HG03066 (cell line): ENCODE measurements at regions not wholly inside any gene's neighbourhood (a gene's known extent, or its start where the extent isn't known, plus 50 kb on each side); places are given as distances from the start of the nearest gene placed in this dataset.

Experiments used
- ATAC-seq: cut with Tn5 transposase; IDR thresholded peaks from one replicate; pipeline ENCODE4 v1.9.1; 2021; ENCODE audit warnings: low read depth; ENCODE audit not compliant: unreplicated experiment

DNA sequence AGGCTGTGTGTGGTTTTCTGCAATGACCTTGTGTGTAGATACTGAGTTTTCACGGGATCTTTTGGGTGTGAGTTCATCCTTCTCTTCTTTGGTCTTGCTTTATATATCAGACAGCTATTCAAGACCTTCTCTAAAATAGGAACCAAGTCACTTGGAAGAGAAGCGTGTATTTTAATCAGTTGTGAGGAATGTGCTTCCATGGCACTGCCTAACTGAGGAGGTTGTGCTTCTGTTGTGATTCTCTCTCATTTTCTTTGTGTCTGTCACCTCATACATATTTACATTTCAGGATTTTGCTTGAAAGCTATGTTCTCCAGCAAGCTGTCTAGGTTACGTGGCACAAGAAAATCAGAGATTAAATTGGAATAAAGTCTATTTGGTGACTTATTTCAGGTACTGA is 428.7 kb downstream of the QKI start:
- no peak for ATAC-seq

DNA sequence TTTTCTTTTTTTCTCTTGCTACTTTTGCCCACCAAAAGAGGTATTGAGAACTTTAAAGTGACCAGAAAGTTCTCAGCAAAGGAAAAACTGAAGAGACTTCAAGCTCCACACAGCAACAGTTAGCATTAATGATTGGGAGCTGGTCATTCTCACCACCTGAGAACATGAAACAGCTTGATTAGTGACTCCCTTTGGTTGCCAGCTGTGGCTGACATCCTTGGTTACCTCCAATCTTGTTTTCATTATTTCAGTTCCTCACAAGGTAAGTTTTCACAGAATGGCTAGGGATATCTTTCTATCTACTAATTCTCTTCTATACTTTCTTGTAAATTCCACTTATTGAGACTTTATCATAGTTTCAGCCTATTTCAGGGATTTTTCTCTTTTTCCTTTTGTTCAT is 427.9 kb downstream of the QKI start:
- no peak for ATAC-seq

DNA sequence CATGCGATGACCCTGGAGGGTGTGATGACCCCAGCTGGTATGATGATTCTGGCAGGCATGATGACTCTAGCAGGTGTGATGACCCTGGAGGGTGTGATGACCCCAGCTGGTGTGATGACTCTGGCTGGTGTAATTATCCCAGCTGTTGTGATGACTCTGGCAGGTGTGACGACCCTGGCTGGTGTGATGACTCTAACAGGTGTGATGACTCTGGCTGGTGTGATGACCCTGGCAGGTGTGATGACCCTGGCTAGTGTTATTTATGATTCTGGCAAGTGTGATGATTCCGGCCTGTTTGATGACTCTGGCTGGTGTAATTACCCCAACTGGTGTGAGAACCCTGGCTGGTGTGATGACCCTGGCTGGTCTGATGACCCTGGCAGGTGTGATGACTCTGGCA is 427.2 kb downstream of the QKI start:
- no peak for ATAC-seq

DNA sequence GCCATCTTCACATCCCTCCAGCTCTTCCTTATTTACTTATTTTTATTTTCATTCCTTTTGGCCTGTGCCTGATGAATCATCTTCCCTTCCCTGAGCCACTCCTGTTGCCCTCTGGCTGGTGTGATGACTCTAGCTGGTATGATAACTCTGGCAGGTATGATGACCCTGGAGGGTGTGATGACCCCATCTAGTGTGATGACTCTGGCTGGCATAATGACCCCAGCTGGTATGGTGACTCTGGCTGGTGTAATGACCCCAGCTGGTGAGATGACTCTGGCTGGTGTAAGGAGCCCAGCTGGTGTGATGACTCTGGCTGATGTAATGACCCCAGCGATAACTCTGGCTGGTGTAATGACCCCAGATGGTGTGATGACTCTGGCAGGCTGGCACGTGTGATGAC is 426.8 kb downstream of the QKI start:
- ATAC-seq: no peak

GRCh38 chr6:163840880-163841279 is 426.4 kb downstream of the QKI start:
- ATAC-seq: no peak

DNA sequence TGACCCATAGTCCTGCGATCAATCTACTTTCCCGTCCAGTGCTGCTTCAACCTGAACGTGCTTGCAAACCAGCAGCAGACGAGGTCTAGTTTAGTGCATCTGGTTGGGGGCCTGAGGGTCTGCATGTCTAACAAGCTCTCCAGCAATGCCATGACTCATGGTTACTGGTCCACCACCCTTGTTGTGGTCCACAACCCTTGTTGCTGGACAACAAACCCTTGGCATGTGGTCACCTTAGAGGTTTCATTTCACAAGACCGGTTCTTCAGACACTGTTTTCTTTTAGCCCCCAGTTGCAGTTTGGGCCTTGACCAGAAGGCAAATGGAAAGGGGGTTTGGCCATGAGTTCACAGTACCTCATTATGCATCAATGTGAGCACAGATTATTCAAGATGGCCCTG is 424.8 kb downstream of the QKI start:
- ATAC-seq: no peak

DNA sequence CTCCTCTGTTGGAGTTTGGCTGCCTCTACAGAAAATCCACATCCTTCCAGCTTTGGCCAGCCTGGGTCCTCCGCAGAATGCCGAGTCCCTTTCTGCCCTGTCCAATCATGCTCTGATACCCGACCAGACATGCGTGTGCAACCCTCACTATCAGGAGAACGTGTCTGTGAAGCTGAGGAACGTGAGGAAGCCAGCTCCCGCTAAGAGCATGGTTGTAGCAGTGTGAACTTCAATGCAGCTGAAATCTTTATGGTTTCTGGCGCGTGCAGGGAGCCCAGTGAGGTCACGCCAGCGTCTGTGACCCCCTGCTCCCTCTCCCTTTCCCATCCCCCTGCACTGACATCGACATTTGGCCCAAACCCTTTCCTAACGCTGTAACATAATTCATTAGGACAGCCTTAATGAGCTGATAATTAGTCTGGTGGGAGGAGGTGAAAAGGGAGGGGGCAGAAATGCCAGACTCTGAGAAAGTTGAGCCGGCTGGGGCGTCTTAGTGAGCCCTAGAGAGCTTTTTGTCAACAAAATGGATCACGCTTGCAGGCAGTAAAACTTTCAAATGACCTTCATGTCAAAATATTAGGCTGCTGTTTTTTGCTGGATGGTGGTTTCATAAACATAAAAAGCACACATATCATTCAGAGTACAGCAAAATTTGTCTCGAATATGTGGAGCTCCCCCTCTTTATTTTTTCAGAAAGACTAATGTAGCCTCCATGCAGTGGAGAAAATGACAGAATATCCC is 423.3 kb downstream of the QKI start:
- no peak for ATAC-seq

DNA sequence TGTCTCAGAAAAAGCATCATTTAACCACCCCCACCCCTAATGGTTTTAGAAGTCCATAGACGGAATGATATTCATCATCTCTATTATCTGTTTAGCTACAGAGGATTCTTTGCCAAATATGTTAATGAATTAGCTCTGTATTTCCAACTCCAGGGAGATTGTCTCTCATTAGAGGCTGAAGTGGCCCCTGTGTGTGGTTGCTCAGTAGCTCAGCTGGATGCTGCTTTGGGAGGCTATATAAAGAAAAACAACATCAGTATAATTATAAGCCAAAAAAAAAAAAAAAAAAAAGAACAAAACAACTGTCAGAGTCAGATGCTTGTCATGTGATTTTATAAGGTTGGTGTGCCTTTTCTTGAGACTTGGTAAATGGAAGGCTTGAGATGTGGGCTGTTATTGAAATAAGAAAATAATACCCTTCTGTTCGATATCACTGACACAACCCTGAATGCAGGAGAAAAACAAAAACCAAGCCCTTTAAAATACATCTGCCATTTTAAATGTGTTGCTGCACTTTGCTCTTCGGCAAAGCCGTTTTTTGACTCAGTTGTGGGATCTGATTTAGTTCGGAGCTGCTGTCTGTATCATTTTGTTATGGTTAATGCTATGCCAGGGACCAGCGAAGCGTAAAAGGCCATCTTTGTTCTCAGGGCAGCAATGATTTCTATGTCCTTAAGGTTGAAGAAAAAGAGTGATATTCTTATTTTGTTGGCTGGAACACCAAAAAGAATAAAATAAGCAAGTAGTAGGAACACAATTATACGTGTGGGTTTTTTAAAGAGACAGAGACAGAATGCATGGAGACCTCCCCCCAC is 422.6 kb downstream of the QKI start:
- no peak for ATAC-seq

DNA sequence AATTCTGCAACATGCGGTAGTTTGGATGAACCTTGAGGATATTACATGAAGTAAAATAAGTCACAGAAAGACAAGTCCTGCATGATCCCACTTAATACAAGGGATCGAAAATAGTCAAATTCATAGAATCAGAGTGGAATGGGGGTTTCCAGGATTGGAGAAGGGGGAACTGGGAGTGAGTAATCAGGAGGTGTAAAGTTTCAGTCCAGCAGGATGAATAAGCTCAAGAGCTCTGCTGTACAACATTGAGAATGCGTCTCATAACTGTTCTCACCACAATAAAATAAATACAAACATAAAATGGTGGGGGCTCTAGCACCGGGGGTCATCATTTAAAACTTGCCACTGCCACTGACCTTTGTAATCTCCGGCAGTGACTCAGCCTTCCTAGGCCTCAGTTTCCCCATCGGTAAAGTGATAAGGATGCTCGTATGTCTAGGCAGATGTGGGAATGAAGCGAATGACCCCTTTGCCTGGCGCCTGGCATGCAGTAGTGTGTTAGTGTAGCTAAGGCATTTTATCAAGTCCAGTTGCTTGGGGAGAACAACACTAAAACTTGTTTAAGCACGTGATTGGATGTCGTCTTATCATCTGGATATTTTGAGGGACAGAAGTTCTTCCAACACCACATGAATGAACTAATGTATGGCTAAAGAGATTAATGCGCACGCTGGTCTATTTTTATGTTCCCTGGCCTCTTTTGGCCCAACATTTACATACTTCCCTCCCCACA is 421.1 kb downstream of the QKI start:
- no peak for ATAC-seq

- no peak for ATAC-seq
Observed at GRCh38 chr6:163834226-163834970, 419.9 kb downstream of the QKI start.

GRCh38 chr6:163831736-163832135 is 417.2 kb downstream of the QKI start:
- no peak for ATAC-seq

DNA sequence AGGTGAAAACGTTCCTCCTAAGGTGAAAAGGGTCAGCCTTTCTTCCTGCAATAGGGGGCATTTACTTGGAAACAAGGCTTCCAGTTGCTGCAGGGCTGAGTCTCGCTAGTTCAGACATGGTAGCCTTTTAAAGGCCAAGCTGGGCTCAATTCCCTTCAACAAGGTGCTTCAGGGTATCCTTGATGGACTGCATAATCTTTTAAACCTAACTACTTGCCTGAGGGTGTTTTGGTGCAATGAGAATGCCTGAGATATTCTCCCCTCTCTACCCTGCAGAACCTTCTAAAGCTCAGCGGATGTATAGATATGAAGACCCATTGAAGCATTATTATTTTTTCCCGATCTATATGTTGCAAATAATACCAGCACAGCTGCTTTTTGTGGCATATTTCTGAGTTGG is 416.1 kb downstream of the QKI start:
- no peak for ATAC-seq

DNA sequence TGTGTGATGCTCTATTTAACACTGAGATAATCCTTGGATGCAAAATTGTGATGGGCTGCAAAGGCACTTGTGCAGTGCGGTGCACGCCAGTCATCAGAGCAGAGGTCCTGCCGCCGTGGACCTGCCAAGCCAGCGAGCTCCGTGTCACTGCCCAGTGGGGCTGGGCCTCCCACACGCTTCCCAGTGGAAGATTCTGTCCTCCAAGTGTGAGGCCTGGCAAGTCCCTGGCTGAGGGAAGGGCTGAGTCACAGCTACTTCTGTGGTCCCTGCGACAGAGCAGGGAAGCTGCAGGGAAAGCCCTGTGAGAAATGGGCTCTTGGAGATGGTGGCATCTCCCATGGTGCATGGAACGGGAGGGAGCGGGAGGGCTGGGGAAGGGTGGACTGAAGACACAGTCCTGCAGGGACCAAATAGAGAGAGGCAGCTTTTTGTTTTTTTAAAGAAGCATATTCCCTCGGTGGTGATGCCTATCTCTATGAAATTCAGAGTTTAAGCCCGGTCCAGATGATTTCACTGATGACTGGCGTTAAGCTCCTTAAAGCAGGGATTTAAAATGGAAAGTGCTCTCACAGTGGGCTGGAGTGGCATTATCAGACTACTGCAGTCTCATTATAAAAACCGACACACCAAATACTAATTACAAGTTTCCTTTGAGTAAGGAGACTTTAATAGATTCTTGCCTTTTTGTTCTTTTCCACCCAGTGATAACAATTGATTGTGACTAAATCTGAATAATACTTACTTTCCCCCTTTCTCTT is 413.7 kb downstream of the QKI start:
- ATAC-seq: no peak

DNA sequence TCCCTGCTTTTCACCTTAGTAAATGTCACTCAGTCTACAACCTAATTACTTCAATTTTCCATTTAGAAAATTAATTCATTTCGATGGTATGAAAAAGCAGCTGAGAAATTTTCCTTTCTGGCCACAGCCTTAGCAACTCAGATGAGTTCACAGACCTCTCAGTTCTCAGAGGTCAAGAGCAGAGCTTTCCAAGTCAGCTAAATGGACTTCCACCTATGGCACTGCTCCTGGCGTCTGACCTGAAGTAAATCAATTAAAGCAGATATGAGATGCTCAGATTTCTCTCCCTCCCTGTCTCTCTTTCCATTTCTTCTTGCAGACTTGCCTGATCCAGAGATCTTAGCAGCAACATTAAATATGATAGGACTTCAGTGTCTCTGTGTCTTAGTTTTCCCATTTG is 412.6 kb downstream of the QKI start:
- ATAC-seq: no peak

DNA sequence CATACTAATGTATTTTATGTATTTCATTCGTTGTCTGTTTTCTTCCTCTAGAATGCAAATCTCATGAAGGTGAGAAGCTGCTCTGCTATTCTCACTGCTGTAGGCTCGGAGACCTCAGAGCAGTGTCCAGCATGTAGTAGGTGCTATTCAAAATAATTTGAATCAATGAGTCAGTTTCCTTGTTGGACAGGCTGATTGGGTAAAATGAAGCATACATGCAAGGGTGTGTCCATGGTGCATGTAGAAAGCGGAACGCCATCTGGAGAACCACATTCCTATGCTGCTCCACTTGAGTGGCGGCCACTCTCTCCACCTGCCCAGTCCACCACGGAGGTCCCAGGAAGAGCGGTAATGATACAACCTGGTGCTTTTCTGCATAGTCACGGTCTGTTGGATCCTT is 412.1 kb downstream of the QKI start:
- no peak for ATAC-seq

DNA sequence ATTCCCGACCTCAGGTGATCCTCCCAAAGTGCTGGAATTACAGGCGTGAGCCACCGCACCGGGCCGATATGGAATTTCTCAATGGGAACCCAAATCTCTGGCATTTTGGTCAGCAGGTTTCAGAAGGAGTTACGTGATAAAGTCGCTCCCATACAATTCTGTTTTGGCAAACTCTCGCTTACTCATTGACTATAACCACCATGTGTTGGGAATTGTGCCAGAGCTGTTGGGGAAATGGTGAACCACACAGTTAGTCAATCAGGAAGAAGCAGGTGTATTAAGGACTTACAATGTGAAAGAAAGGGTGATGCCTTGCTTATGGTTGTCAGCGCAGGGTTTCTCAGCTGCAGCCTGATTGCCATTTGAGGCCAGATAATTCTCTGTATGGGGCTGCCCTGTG is 410.5 kb downstream of the QKI start:
- no peak for ATAC-seq

- ATAC-seq: no peak
Observed at GRCh38 chr6:163823577-163823976, 409.1 kb downstream of the QKI start.

- ATAC-seq: no peak
Observed at GRCh38 chr6:163820745-163821458, 406.4 kb downstream of the QKI start.

- ATAC-seq: no peak
Observed at GRCh38 chr6:163820171-163820570, 405.7 kb downstream of the QKI start.
